HEK293 (cell line): ENCODE measurements at regions not wholly inside any gene's neighbourhood (a gene's known extent, or its start where the extent isn't known, plus 50 kb on each side); places are given as distances from the start of the nearest gene placed in this dataset.

ENCODE experiments used
- CTCF ChIA-PET: fragments of 350-600 bp; formaldehyde crosslinking; extraction: SDS; loops from one replicate; lab custom pipeline; 2021; ENCODE audit warnings: antibody characterized with exemption; lab: Yijun Ruan, JAX
- POLR2A ChIA-PET: fragments of 300-600 bp; formaldehyde crosslinking; extraction: SDS; loops from one replicate; lab custom pipeline; 2020; ENCODE audit warnings: antibody characterized with exemption, inconsistent platforms; lab: Yijun Ruan, JAX
- H3K27ac ChIP-seq: fragments of 200-500 bp; sonication (Bioruptor generic); 2 replicates; pipeline ENCODE4 v1.5.1; 2014; ENCODE audit warnings: low read depth, low read length, control low read depth, inconsistent platforms; ENCODE audit errors: extremely low read depth
- H3K36me3 ChIP-seq, 2 experiments: fragments of 200-500 bp in 1 of 2; sonication (Bioruptor generic) in 1 of 2; 1 replicate in 1 of 2; 2 replicates in 1 of 2; pipeline ENCODE4 v1.5.1; 2014 to 2017; ENCODE audit warnings: inconsistent platforms in 2 of 2, low read length in 2 of 2; ENCODE audit not compliant: control insufficient read depth in 2 of 2, insufficient read depth in 1 of 2
- H3K4me1 ChIP-seq: fragments of 200-500 bp; sonication (Bioruptor generic); 2 replicates; pipeline ENCODE4 v1.5.1; 2014; ENCODE audit warnings: mild to moderate bottlenecking, low read length, inconsistent platforms; ENCODE audit not compliant: control insufficient read depth, insufficient read depth
- H3K4me3 ChIP-seq: 2 replicates; pipeline ENCODE4 v1.5.1; 2011; ENCODE audit warnings: low read depth, mild to moderate bottlenecking, control low read depth, low read length, moderate library complexity
- H3K9me3 ChIP-seq: fragments of 200-500 bp; sonication (Bioruptor generic); 2 replicates; pipeline ENCODE4 v1.5.1; 2014; ENCODE audit warnings: low read depth, low read length, inconsistent platforms; ENCODE audit not compliant: control insufficient read depth, insufficient read depth
- GLIS2 ChIP-seq: fragments of 450-650 bp; formaldehyde crosslinking; IDR thresholded peaks from 2 replicates; pipeline ENCODE4 v1.5.1; 2016; ENCODE audit warnings: missing biosample characterization, missing genetic modification characterization
- KLF9 ChIP-seq: fragments of 450-650 bp; formaldehyde crosslinking; IDR thresholded peaks from 2 replicates; pipeline ENCODE4 v1.5.1; 2016; ENCODE audit warnings: missing biosample characterization, missing genetic modification characterization, low read depth
- PRDM1 ChIP-seq: fragments of 450-650 bp; formaldehyde crosslinking; IDR thresholded peaks from 2 replicates; pipeline ENCODE4; 2016; ENCODE audit warnings: missing biosample characterization, missing genetic modification characterization
- SALL2 ChIP-seq: fragments of 450-650 bp; formaldehyde crosslinking; IDR thresholded peaks from 2 replicates; pipeline ENCODE4 v1.5.0; 2017; ENCODE audit warnings: missing biosample characterization, mild to moderate bottlenecking, missing genetic modification characterization, borderline replicate concordance
- SP3 ChIP-seq: fragments of 450-650 bp; formaldehyde crosslinking; IDR thresholded peaks from 2 replicates; pipeline ENCODE4 v1.5.1; 2016; ENCODE audit warnings: missing biosample characterization, missing genetic modification characterization
- YY1 ChIP-seq: fragments of 450-650 bp; formaldehyde crosslinking; IDR thresholded peaks from 2 replicates; pipeline ENCODE4 v1.5.1; 2018; ENCODE audit warnings: missing biosample characterization, missing genetic modification characterization
- ZEB2 ChIP-seq: fragments of 450-650 bp; formaldehyde crosslinking; IDR thresholded peaks from 2 replicates; pipeline ENCODE4 v1.5.1; 2016; ENCODE audit warnings: missing biosample characterization, missing genetic modification characterization
- ZFP41 ChIP-seq: fragments of 450-650 bp; formaldehyde crosslinking; IDR thresholded peaks from 2 replicates; pipeline ENCODE4 v1.5.1; 2016; ENCODE audit warnings: missing biosample characterization, missing genetic modification characterization, borderline replicate concordance
- ZNF138 ChIP-seq: fragments of 450-650 bp; formaldehyde crosslinking; IDR thresholded peaks from 2 replicates; pipeline ENCODE4 v1.5.1; 2016; ENCODE audit warnings: missing biosample characterization, missing genetic modification characterization, borderline replicate concordance
- ZNF221 ChIP-seq: fragments of 450-650 bp; formaldehyde crosslinking; IDR thresholded peaks from 2 replicates; pipeline ENCODE4 v1.5.1; 2017; ENCODE audit warnings: missing biosample characterization, missing genetic modification characterization, borderline replicate concordance
- ZNF266 ChIP-seq: fragments of 450-650 bp; formaldehyde crosslinking; IDR thresholded peaks from 2 replicates; pipeline ENCODE4 v1.5.1; 2016; ENCODE audit warnings: missing biosample characterization, missing genetic modification characterization, low read depth
- ZNF350 ChIP-seq: fragments of 450-650 bp; formaldehyde crosslinking; IDR thresholded peaks from 2 replicates; pipeline ENCODE4 v1.5.0; 2017; ENCODE audit warnings: missing biosample characterization, mild to moderate bottlenecking, missing genetic modification characterization
- ZNF501 ChIP-seq: fragments of 450-650 bp; formaldehyde crosslinking; IDR thresholded peaks from 2 replicates; pipeline ENCODE4 v1.5.1; 2016; ENCODE audit warnings: missing biosample characterization, missing genetic modification characterization
- ZNF555 ChIP-seq: fragments of 450-650 bp; formaldehyde crosslinking; conservative IDR thresholded peaks from 2 replicates; pipeline ENCODE4 v1.5.1; 2017; ENCODE audit warnings: missing biosample characterization, mild to moderate bottlenecking, missing genetic modification characterization, inconsistent platforms
- ZXDB ChIP-seq: fragments of 450-650 bp; formaldehyde crosslinking; IDR thresholded peaks from 2 replicates; pipeline ENCODE4 v1.5.1; 2016; ENCODE audit warnings: missing biosample characterization, missing genetic modification characterization
- TF ChIP-seq, protein P1 (sequence below): fragments of 450-650 bp; IDR thresholded peaks from 2 replicates; pipeline ENCODE4 v1.5.1; 2018; ENCODE audit warnings: missing biosample characterization, mild to moderate bottlenecking, missing genetic modification characterization
- TF ChIP-seq, protein P2 (sequence below): fragments of 450-650 bp; formaldehyde crosslinking; IDR thresholded peaks from 2 replicates; pipeline ENCODE4 v1.5.1; 2016; ENCODE audit warnings: missing biosample characterization, missing genetic modification characterization
- TF ChIP-seq, protein P3 (sequence below): sonication (generic); formaldehyde crosslinking; IDR thresholded peaks from 2 replicates; pipeline ENCODE4 v1.8.1; 2022; ENCODE audit warnings: mild to moderate bottlenecking, moderate library complexity, missing genetic modification reagents
- TF ChIP-seq, protein P4 (sequence below): fragments of 450-650 bp; formaldehyde crosslinking; IDR thresholded peaks from 2 replicates; pipeline ENCODE4 v1.5.1; 2016; ENCODE audit warnings: missing biosample characterization, missing genetic modification characterization
- TF ChIP-seq, protein P5 (sequence below): fragments of 450-650 bp; formaldehyde crosslinking; IDR thresholded peaks from 2 replicates; pipeline ENCODE4 v1.5.1; 2016; ENCODE audit warnings: missing biosample characterization, missing genetic modification characterization

DNA sequence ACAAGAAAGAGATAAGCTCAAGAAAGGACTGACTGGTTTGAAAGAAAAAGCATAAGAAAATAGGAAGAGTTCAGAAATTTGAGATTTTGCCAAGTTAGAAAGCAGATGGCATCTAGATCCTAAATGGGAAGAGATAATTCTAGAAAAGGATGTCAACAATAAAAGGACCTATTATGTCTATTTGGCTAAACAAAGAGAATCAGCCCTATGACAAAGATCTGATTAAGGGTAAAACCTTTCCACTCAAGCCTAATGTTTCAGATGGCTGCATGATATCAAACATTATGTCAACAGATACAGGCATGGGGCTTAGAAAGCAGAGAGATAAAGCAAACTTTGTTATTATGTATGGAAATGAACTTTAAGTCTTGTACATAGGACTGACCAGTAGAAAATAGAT lies 465.0 kb upstream of the TRIB2 start:
- no peak overlapping the region for H3K4me3 ChIP-seq
- H3K36me3 ChIP-seq = no peaks in the 10 kb centered on the region
- no peaks in the 10 kb centered on the region for H3K4me1 ChIP-seq
- H3K9me3 ChIP-seq = no peaks in the 10 kb centered on the region
- TF ChIP-seq ZNF138 (no peak), ZNF501 (tag by site-specific recombination) (no peak)
- TF ChIP-seq, protein P1, sequence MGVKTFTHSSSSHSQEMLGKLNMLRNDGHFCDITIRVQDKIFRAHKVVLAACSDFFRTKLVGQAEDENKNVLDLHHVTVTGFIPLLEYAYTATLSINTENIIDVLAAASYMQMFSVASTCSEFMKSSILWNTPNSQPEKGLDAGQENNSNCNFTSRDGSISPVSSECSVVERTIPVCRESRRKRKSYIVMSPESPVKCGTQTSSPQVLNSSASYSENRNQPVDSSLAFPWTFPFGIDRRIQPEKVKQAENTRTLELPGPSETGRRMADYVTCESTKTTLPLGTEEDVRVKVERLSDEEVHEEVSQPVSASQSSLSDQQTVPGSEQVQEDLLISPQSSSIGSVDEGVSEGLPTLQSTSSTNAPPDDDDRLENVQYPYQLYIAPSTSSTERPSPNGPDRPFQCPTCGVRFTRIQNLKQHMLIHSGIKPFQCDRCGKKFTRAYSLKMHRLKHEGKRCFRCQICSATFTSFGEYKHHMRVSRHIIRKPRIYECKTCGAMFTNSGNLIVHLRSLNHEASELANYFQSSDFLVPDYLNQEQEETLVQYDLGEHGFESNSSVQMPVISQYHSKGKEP = no peak
- POLR2A ChIA-PET = no interaction called here
- CTCF ChIA-PET = interaction anchor here (1.0 kb wide), 1 partner anchor 17 kb away, joined by 3 read pairs; no protein-coding TSS in a partner anchor
- H3K27ac ChIP-seq = no peak overlapping the region

DNA sequence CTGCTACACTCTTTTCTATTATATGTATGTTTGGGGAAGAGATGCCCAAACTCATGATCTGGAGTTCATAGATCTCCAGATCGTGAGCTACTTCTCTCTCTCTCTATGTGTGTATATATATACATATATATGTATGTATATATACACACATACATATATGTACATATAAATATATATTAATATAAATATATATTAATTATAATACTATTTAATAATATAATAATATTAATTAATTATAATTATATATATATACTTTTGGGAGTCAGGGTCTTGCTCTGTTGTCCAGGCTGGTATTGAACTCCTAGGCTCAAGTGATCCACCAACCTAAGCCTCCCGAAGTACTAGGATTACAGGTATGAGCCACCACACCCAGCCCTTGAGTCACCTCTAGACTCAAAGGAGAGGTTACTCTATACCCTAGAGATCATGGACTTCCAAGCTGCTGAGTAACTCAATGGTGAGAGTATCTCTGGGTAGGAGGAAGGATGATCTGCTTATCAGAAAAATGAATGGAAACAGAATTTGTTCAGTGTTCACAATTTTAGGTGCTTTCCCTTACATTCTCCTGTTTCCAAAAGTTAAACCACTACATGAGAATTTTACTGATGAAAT lies 463.5 kb upstream of the TRIB2 start:
- CTCF ChIA-PET = no interaction called here
- no peak for TF ChIP-seq KLF9 (tag by site-specific recombination)
- TF ChIP-seq, protein P2, sequence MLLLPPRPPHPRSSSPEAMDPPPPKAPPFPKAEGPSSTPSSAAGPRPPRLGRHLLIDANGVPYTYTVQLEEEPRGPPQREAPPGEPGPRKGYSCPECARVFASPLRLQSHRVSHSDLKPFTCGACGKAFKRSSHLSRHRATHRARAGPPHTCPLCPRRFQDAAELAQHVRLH (tag by site-specific recombination) = no peak
- no peak for TF ChIP-seq ZNF555
- no peak for TF ChIP-seq ZXDB (tag by site-specific recombination)
- no peak for TF ChIP-seq SP3
- TF ChIP-seq SALL2 (tag by site-specific recombination) = no peak
- no peak for TF ChIP-seq GLIS2 (tag by site-specific recombination)
- no peak for TF ChIP-seq YY1
- TF ChIP-seq, protein P3, sequence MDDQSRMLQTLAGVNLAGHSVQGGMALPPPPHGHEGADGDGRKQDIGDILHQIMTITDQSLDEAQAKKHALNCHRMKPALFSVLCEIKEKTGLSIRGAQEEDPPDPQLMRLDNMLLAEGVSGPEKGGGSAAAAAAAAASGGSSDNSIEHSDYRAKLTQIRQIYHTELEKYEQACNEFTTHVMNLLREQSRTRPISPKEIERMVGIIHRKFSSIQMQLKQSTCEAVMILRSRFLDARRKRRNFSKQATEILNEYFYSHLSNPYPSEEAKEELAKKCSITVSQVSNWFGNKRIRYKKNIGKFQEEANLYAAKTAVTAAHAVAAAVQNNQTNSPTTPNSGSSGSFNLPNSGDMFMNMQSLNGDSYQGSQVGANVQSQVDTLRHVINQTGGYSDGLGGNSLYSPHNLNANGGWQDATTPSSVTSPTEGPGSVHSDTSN = no peak
- TF ChIP-seq PRDM1 (tag by site-specific recombination) = no peak
- TF ChIP-seq ZNF221 = no peak
- no peak for TF ChIP-seq ZNF266 (tag by site-specific recombination)
- no peak for TF ChIP-seq ZFP41 (tag by site-specific recombination)
- TF ChIP-seq, protein P4, sequence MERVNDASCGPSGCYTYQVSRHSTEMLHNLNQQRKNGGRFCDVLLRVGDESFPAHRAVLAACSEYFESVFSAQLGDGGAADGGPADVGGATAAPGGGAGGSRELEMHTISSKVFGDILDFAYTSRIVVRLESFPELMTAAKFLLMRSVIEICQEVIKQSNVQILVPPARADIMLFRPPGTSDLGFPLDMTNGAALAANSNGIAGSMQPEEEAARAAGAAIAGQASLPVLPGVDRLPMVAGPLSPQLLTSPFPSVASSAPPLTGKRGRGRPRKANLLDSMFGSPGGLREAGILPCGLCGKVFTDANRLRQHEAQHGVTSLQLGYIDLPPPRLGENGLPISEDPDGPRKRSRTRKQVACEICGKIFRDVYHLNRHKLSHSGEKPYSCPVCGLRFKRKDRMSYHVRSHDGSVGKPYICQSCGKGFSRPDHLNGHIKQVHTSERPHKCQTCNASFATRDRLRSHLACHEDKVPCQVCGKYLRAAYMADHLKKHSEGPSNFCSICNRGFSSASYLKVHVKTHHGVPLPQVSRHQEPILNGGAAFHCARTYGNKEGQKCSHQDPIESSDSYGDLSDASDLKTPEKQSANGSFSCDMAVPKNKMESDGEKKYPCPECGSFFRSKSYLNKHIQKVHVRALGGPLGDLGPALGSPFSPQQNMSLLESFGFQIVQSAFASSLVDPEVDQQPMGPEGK (tag by site-specific recombination) = no peak
- no peak for TF ChIP-seq ZNF350 (tag by site-specific recombination)
- TF ChIP-seq ZEB2 (tag by site-specific recombination) = no peak
- TF ChIP-seq, protein P5, sequence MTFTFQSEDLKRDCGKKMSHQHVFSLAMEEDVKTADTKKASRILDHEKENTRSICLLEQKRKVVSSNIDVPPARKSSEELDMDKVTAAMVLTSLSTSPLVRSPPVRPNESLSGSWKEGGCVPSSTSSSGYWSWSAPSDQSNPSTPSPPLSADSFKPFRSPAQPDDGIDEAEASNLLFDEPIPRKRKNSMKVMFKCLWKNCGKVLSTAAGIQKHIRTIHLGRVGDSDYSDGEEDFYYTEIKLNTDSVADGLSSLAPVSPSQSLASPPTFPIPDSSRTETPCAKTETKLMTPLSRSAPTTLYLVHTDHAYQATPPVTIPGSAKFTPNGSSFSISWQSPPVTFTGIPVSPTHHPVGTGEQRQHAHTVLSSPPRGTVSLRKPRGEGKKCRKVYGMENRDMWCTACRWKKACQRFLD (tag by site-specific recombination) = no peak
- TF ChIP-seq, all 188 proteins: peak for 0
- Histone ChIP-seq H3K9me3 (no peaks in the 10 kb centered on the region), H3K27ac (no peak overlapping the region), H3K36me3 (no peaks in the 10 kb centered on the region), H3K4me3 (no peak overlapping the region), H3K4me1 (no peaks in the 10 kb centered on the region)
- POLR2A ChIA-PET = no interaction called here
